ENCODE measurements at regions not wholly inside any gene's neighbourhood (a gene's known extent, or its start where the extent isn't known, plus 50 kb on each side); places are given as distances from the start of the nearest gene placed in this dataset.

GRCh38 chr7:1380231-1380815, 78.9 kb downstream of the MICALL2 start:
- TF ChIP-seq CTCF (conservative IDR thresholded peaks at IDR 0.05) (no peak), EZH2 (IDR thresholded peaks at IDR 0.05; ENCODE audit: low read depth) (no peak)
- Histone ChIP-seq H3K4me3 (no peak overlapping the region), H2AFZ (no peak overlapping the region), H3F3A (ENCODE audit: insufficient read depth, low read depth) (peaks cover 7% of the 10 kb centered on the region; the same call in 1 of the 2 replicates), H3K27ac (no peak overlapping the region), H4K20me1 (ENCODE audit: insufficient read depth) (no peaks in the 10 kb centered on the region), H3K27me3 (ENCODE audit: insufficient read depth, low read depth) (peaks cover 95% of the 10 kb centered on the region), H3K9me2 (ENCODE audit: insufficient read depth) (no peaks in the 10 kb centered on the region), H3K4me2 (no peak overlapping the region), H3K36me3 (ENCODE audit: low read depth) (no peaks in the 10 kb centered on the region), H3K9me3 (ENCODE audit: insufficient read depth, low read depth) (no peaks in the 10 kb centered on the region; the same call in 1 of the 2 replicates), H3K4me1 (replicated peaks; ENCODE audit: insufficient read depth) (no peaks in the 10 kb centered on the region), H3K79me2 (ENCODE audit: low read depth) (no peaks in the 10 kb centered on the region)
- intact Hi-C loops (cut with micrococcal nuclease; ENCODE audit: unreplicated experiment), result no loop called here
- no peak for DNase-seq
- POLR2A ChIA-PET (ENCODE audit: unreplicated experiment), result no interaction called here
- CTCF ChIA-PET, result no interaction called here
- no TSS peak for BruUV-seq (replicated peaks)

- ChIA-PET CTCF (interaction anchor here (0.6 kb wide), 1 partner anchor 24 kb away, joined by 5 read pairs; no protein-coding TSS in a partner anchor), POLR2A (ENCODE audit: unreplicated experiment) (no interaction called here)
- no peak for DNase-seq
- Histone ChIP-seq H3K9me3 (ENCODE audit: insufficient read depth, low read depth) (no peaks in the 10 kb centered on the region; the same call in 1 of the 2 replicates), H3K9me2 (ENCODE audit: insufficient read depth) (no peaks in the 10 kb centered on the region), H3K27me3 (ENCODE audit: insufficient read depth, low read depth) (peaks cover 95% of the 10 kb centered on the region), H3K27ac (no peak overlapping the region), H3F3A (ENCODE audit: insufficient read depth, low read depth) (peaks cover 7% of the 10 kb centered on the region; the same call in 1 of the 2 replicates), H3K4me3 (no peak overlapping the region), H3K4me2 (no peak overlapping the region), H3K36me3 (ENCODE audit: low read depth) (no peaks in the 10 kb centered on the region), H4K20me1 (ENCODE audit: insufficient read depth) (no peaks in the 10 kb centered on the region), H3K4me1 (replicated peaks; ENCODE audit: insufficient read depth) (no peaks in the 10 kb centered on the region), H2AFZ (no peak overlapping the region), H3K79me2 (ENCODE audit: low read depth) (no peaks in the 10 kb centered on the region)
- TF ChIP-seq CTCF (conservative IDR thresholded peaks at IDR 0.05), result no peak
- TF ChIP-seq EZH2 (IDR thresholded peaks at IDR 0.05; ENCODE audit: low read depth), result no peak
- intact Hi-C loops (cut with micrococcal nuclease; ENCODE audit: unreplicated experiment), result no loop called here
- BruUV-seq (replicated peaks), result no TSS peak
These were observed 78.3 kb downstream of the MICALL2 start for GRCh38 chr7:1380821-1381580.

- no peak overlapping the region for H3K27ac ChIP-seq
- no peaks in the 10 kb centered on the region for H4K20me1 ChIP-seq (ENCODE audit: insufficient read depth)
- DNase-seq, result no peak
- no peaks in the 10 kb centered on the region; the same call in 1 of the 2 replicates for H3K9me3 ChIP-seq (ENCODE audit: insufficient read depth, low read depth)
- CTCF ChIA-PET, result interaction anchor here (0.6 kb wide), 1 partner anchor 358 kb away, joined by 14 read pairs; no protein-coding TSS in a partner anchor
- no peaks in the 10 kb centered on the region for H3K4me1 ChIP-seq (replicated peaks; ENCODE audit: insufficient read depth)
- intact Hi-C loops (cut with micrococcal nuclease; ENCODE audit: unreplicated experiment), result no loop called here
- no peak overlapping the region for H3K4me3 ChIP-seq
- H3K27me3 ChIP-seq (ENCODE audit: insufficient read depth, low read depth), result peaks cover 94% of the 10 kb centered on the region
- TF ChIP-seq CTCF (conservative IDR thresholded peaks at IDR 0.05) (no peak), EZH2 (IDR thresholded peaks at IDR 0.05; ENCODE audit: low read depth) (no peak)
- no TSS peak for BruUV-seq (replicated peaks)
- no peaks in the 10 kb centered on the region for H3K36me3 ChIP-seq (ENCODE audit: low read depth)
- no peak overlapping the region for H3K4me2 ChIP-seq
- H3K9me2 ChIP-seq (ENCODE audit: insufficient read depth), result no peaks in the 10 kb centered on the region
- H3F3A ChIP-seq (ENCODE audit: insufficient read depth, low read depth), result peaks cover 6% of the 10 kb centered on the region; the same call in 1 of the 2 replicates
- POLR2A ChIA-PET (ENCODE audit: unreplicated experiment), result no interaction called here
- H2AFZ ChIP-seq, result no peak overlapping the region
- H3K79me2 ChIP-seq (ENCODE audit: low read depth), result no peaks in the 10 kb centered on the region
These were observed 76.5 kb downstream of the MICALL2 start for GRCh38 chr7:1382553-1383397.

Measured in PC-9 (cell line).